Activated naive CD8-positive, alpha-beta T cell treated with anti-CD3 and anti-CD28 coated beads, Interleukin-2, amount 10 ng/mL, durations not matched to agents 7 days and 5 days (primary cell): ENCODE measurements at regions not wholly inside any gene's neighbourhood (a gene's known extent, or its start where the extent isn't known, plus 50 kb on each side); places are given as distances from the start of the nearest gene placed in this dataset.

ENCODE experiments used
- ATAC-seq: fragments of 150-1000 bp; cut with Tn5 transposase; one replicate; pipeline ENCODE4 v1.10.0; 2021; ENCODE audit warnings: low read depth, moderate library complexity
- POLR2A ChIA-PET: fragments of 350-600 bp; sonication (Branson Sonifier 250); formaldehyde crosslinking; loops from one replicate; lab custom pipeline; 2021; ENCODE audit warnings: antibody characterized with exemption; lab: Charles Lee
- DNase-seq: peaks from one replicate; pipeline ENCODE4 v3.0.0; 2021
- H3K27ac Mint-ChIP-seq: one replicate; pipeline ENCODE4 v1.8.0; 2022; ENCODE audit warnings: mild to moderate bottlenecking, mixed read lengths
- H3K27me3 Mint-ChIP-seq: one replicate; pipeline ENCODE4 v1.8.0; 2022; ENCODE audit warnings: mild to moderate bottlenecking, moderate library complexity, mixed read lengths
- H3K36me3 Mint-ChIP-seq: one replicate; pipeline ENCODE4 v1.8.0; 2021; ENCODE audit warnings: mild to moderate bottlenecking, mixed read lengths
- H3K4me1 Mint-ChIP-seq: one replicate; pipeline ENCODE4 v1.8.0; 2021; ENCODE audit warnings: mixed read lengths
- H3K4me3 Mint-ChIP-seq: one replicate; pipeline ENCODE4 v1.8.0; 2022; ENCODE audit warnings: mild to moderate bottlenecking, moderate library complexity, mixed read lengths
- H3K9me3 Mint-ChIP-seq: one replicate; pipeline ENCODE4 v1.8.0; 2021; ENCODE audit warnings: mixed read lengths

GRCh38 chr13:97100821-97101220, 106.5 kb upstream of the OXGR1 start:
- H3K27ac Mint-ChIP-seq: no peak overlapping the region

GRCh38 chr13:97101912-97102708, 107.8 kb upstream of the OXGR1 start:
- no peak for ATAC-seq
- Mint-ChIP-seq H3K27me3 (peaks cover 11% of the 10 kb centered on the region), H3K4me3 (no peak overlapping the region), H3K9me3 (peaks cover 5% of the 10 kb centered on the region), H3K4me1 (peaks cover 3% of the 10 kb centered on the region), H3K36me3 (peaks cover 2% of the 10 kb centered on the region), H3K27ac (no peak overlapping the region)
- DNase-seq: no peak
- POLR2A ChIA-PET: no interaction called here

More at GRCh38 chr13:97100821-97101220, 106.5 kb upstream of the OXGR1 start:
- DNase-seq: no peak
- no peak for ATAC-seq
- peaks cover 5% of the 10 kb centered on the region for H3K9me3 Mint-ChIP-seq
- H3K36me3 Mint-ChIP-seq: peaks cover 2% of the 10 kb centered on the region
- no peak overlapping the region for H3K4me3 Mint-ChIP-seq
- H3K4me1 Mint-ChIP-seq: peaks cover 2% of the 10 kb centered on the region
- POLR2A ChIA-PET: no interaction called here
- H3K27me3 Mint-ChIP-seq: peaks cover 11% of the 10 kb centered on the region

GRCh38 chr13:97106323-97106722, 112.0 kb upstream of the OXGR1 start:
- Mint-ChIP-seq H3K36me3 (peaks cover 2% of the 10 kb centered on the region), H3K27ac (no peak overlapping the region), H3K4me1 (peaks cover 7% of the 10 kb centered on the region), H3K9me3 (no peaks in the 10 kb centered on the region), H3K4me3 (no peak overlapping the region), H3K27me3 (peaks cover 15% of the 10 kb centered on the region)
- POLR2A ChIA-PET: no interaction called here
- ATAC-seq (no peak), DNase-seq (no peak)

GRCh38 chr13:97107815-97108529, 113.7 kb upstream of the OXGR1 start:
- H3K36me3 Mint-ChIP-seq: no peaks in the 10 kb centered on the region
- peaks cover 7% of the 10 kb centered on the region for H3K4me1 Mint-ChIP-seq
- peaks cover 16% of the 10 kb centered on the region for H3K27me3 Mint-ChIP-seq
- DNase-seq: no peak
- no peak overlapping the region for H3K4me3 Mint-ChIP-seq
- no peaks in the 10 kb centered on the region for H3K9me3 Mint-ChIP-seq
- POLR2A ChIA-PET: no interaction called here
- ATAC-seq: no peak
- H3K27ac Mint-ChIP-seq: no peak overlapping the region

- H3K27ac Mint-ChIP-seq: no peak overlapping the region
- H3K36me3 Mint-ChIP-seq: no peaks in the 10 kb centered on the region
- DNase-seq: no peak
- ATAC-seq: no peak
- peaks cover 16% of the 10 kb centered on the region for H3K27me3 Mint-ChIP-seq
- no peaks in the 10 kb centered on the region for H3K9me3 Mint-ChIP-seq
- peaks cover 7% of the 10 kb centered on the region for H3K4me1 Mint-ChIP-seq
- H3K4me3 Mint-ChIP-seq: no peak overlapping the region
- POLR2A ChIA-PET: no interaction called here
Observed at GRCh38 chr13:97108530-97108900, 113.6 kb upstream of the MBNL2 start.

- no peak for ATAC-seq
- DNase-seq: no peak
- H3K36me3 Mint-ChIP-seq: no peaks in the 10 kb centered on the region
- H3K4me3 Mint-ChIP-seq: no peak overlapping the region
- H3K27me3 Mint-ChIP-seq: peaks cover 19% of the 10 kb centered on the region
- POLR2A ChIA-PET: interaction anchor here (0.9 kb wide), 1 partner anchor 113 kb away, joined by 3 read pairs; no protein-coding TSS in a partner anchor
- H3K4me1 Mint-ChIP-seq: peaks cover 7% of the 10 kb centered on the region
- H3K27ac Mint-ChIP-seq: no peak overlapping the region
- no peaks in the 10 kb centered on the region for H3K9me3 Mint-ChIP-seq
Observed at GRCh38 chr13:97109256-97109655, 112.9 kb upstream of the MBNL2 start.

- H3K27ac Mint-ChIP-seq: no peak overlapping the region
- H3K4me1 Mint-ChIP-seq: peaks cover 7% of the 10 kb centered on the region
- no peak overlapping the region for H3K4me3 Mint-ChIP-seq
- ATAC-seq (peak; percentile 96), DNase-seq (peak; percentile 88)
- POLR2A ChIA-PET: interaction anchor here (0.7 to 0.9 kb wide), 2 partner anchors 113 to 123 kb away, joined by 3 read pairs; no protein-coding TSS in a partner anchor
- no peaks in the 10 kb centered on the region for H3K9me3 Mint-ChIP-seq
- H3K27me3 Mint-ChIP-seq: peaks cover 25% of the 10 kb centered on the region
- H3K36me3 Mint-ChIP-seq: no peaks in the 10 kb centered on the region
Observed at GRCh38 chr13:97109841-97110492, 112.2 kb upstream of the MBNL2 start.

- Mint-ChIP-seq H3K4me1 (peaks cover 7% of the 10 kb centered on the region), H3K27ac (no peak overlapping the region), H3K4me3 (no peak overlapping the region), H3K36me3 (no peaks in the 10 kb centered on the region), H3K9me3 (no peaks in the 10 kb centered on the region), H3K27me3 (peaks cover 28% of the 10 kb centered on the region)
- ATAC-seq (no peak), DNase-seq (no peak)
- POLR2A ChIA-PET: no interaction called here
Observed at GRCh38 chr13:97110936-97111335, 111.2 kb upstream of the MBNL2 start.

- H3K27ac Mint-ChIP-seq: no peak overlapping the region
- ATAC-seq (no peak), DNase-seq (no peak)
- peaks cover 6% of the 10 kb centered on the region for H3K4me1 Mint-ChIP-seq
- H3K27me3 Mint-ChIP-seq: peaks cover 28% of the 10 kb centered on the region
- H3K9me3 Mint-ChIP-seq: no peaks in the 10 kb centered on the region
- no peaks in the 10 kb centered on the region for H3K36me3 Mint-ChIP-seq
- POLR2A ChIA-PET: interaction anchor here (0.5 to 1.2 kb wide), 2 partner anchors 115 to 322 kb away, joined by 3 to 6 read pairs; partner anchors contain the start of gene RAP2A
- H3K4me3 Mint-ChIP-seq: no peak overlapping the region
Observed at GRCh38 chr13:97111756-97112155, 110.4 kb upstream of the MBNL2 start.

- Mint-ChIP-seq H3K27me3 (peaks cover 28% of the 10 kb centered on the region), H3K36me3 (no peaks in the 10 kb centered on the region), H3K4me3 (no peak overlapping the region), H3K4me1 (peaks cover 6% of the 10 kb centered on the region), H3K27ac (no peak overlapping the region), H3K9me3 (no peaks in the 10 kb centered on the region)
- DNase-seq (no peak), ATAC-seq (no peak)
- POLR2A ChIA-PET: interaction anchor here (0.5 to 1.2 kb wide), 2 partner anchors 114 to 321 kb away, joined by 3 to 6 read pairs; partner anchors contain the start of gene RAP2A
Observed at GRCh38 chr13:97112446-97113152, 109.5 kb upstream of the MBNL2 start.

GRCh38 chr13:97113231-97114001, 108.7 kb upstream of the MBNL2 start:
- no peak for ATAC-seq

GRCh38 chr13:97114651-97115050, 107.5 kb upstream of the MBNL2 start:
- DNase-seq (no peak), ATAC-seq (no peak)
- H3K27ac Mint-ChIP-seq: no peak overlapping the region
- peaks cover 26% of the 10 kb centered on the region for H3K27me3 Mint-ChIP-seq
- no peaks in the 10 kb centered on the region for H3K9me3 Mint-ChIP-seq
- POLR2A ChIA-PET: no interaction called here
- H3K4me1 Mint-ChIP-seq: peaks cover 5% of the 10 kb centered on the region
- no peaks in the 10 kb centered on the region for H3K36me3 Mint-ChIP-seq
- H3K4me3 Mint-ChIP-seq: no peak overlapping the region

More at GRCh38 chr13:97113231-97114001, 108.7 kb upstream of the MBNL2 start:
- no peak for DNase-seq
- Mint-ChIP-seq H3K27me3 (peaks cover 30% of the 10 kb centered on the region), H3K4me1 (peaks cover 6% of the 10 kb centered on the region), H3K27ac (no peak overlapping the region), H3K36me3 (no peaks in the 10 kb centered on the region), H3K9me3 (no peaks in the 10 kb centered on the region), H3K4me3 (no peak overlapping the region)
- POLR2A ChIA-PET: interaction anchor here (1.2 kb wide), 1 partner anchor 320 kb away, joined by 3 read pairs; the partner anchor contains the start of gene RAP2A
